ENCODE measurements at regions not wholly inside any gene's neighbourhood (a gene's known extent, or its start where the extent isn't known, plus 50 kb on each side); places are given as distances from the start of the nearest gene placed in this dataset.

- no peak for ATAC-seq
- no peak overlapping the region for H2AFZ ChIP-seq (ENCODE audit: control insufficient read depth, low read depth, low read length)
- no peaks in the 10 kb centered on the region for H3K79me2 ChIP-seq (ENCODE audit: control insufficient read depth, insufficient read depth, low read length)
- H3K4me1 ChIP-seq (ENCODE audit: control insufficient read depth, insufficient read depth, low read length) = no peaks in the 10 kb centered on the region
- no peaks in the 10 kb centered on the region for H3K36me3 ChIP-seq (ENCODE audit: control insufficient read depth in 2 of 2, insufficient read depth in 2 of 2, low read length in 1 of 2)
- H4K20me1 ChIP-seq (ENCODE audit: control insufficient read depth, insufficient read depth) = no peaks in the 10 kb centered on the region
- H3K27ac ChIP-seq (ENCODE audit: control insufficient read depth, insufficient read depth) = no peak overlapping the region
- H3K4me3 ChIP-seq = no peak overlapping the region
- no peaks in the 10 kb centered on the region for H3K9me3 ChIP-seq (replicated peaks; ENCODE audit: control insufficient read depth, insufficient read depth, low read length)
- RAD21 ChIA-PET (ENCODE audit: unreplicated experiment) = no interaction called here
- no peak for DNase-seq (ENCODE audit: low read depth, low spot score)
- H3K27me3 ChIP-seq (replicated peaks in 1 of 2; ENCODE audit: control insufficient read depth in 2 of 2, insufficient read depth in 2 of 2, low read length in 1 of 2) = no peaks in the 10 kb centered on the region
- H3K9ac ChIP-seq (ENCODE audit: control insufficient read depth, insufficient read depth, low read length) = no peak overlapping the region
- no peak overlapping the region for H3K4me2 ChIP-seq (ENCODE audit: control insufficient read depth, insufficient read depth)
- TF ChIP-seq STAT1 (conservative IDR thresholded peaks at IDR 0.05) (no peak), IRF5 (IDR thresholded peaks at IDR 0.05; ENCODE audit: borderline replicate concordance) (no peak), MLLT1 (IDR thresholded peaks at IDR 0.05) (no peak), EZH2 (IDR thresholded peaks at IDR 0.05; ENCODE audit: borderline replicate concordance, control insufficient read depth, low read depth, low read length) (no peak), CHD4 (IDR thresholded peaks at IDR 0.05) (no peak), GATAD2B (conservative IDR thresholded peaks at IDR 0.05; ENCODE audit: low read depth) (no peak), FOXK2 (IDR thresholded peaks at IDR 0.05) (no peak), E2F8 (IDR thresholded peaks at IDR 0.05; ENCODE audit: low read depth, partially characterized antibody) (no peak), EGR1 (IDR thresholded peaks at IDR 0.05; ENCODE audit: borderline replicate concordance in 1 of 2, low read depth in 2 of 2, low read length in 2 of 2) (no peak), SUZ12 (IDR thresholded peaks at IDR 0.05; ENCODE audit: unreplicated experiment) (no peak), FOS (IDR thresholded peaks at IDR 0.05; ENCODE audit: borderline replicate concordance, extremely low read depth, insufficient read length) (no peak), CBFB (IDR thresholded peaks at IDR 0.05; ENCODE audit: low read depth) (no peak), NR2C1 (IDR thresholded peaks at IDR 0.05) (no peak), SIX5 (IDR thresholded peaks at IDR 0.05; ENCODE audit: low read depth, low read length, severe bottlenecking) (no peak), NFIC (IDR thresholded peaks at IDR 0.05; ENCODE audit: low read depth, low read length) (no peak)
- BruUV-seq (replicated peaks) = no TSS peak
- POLR2A ChIA-PET = no interaction called here
- WGBS (ENCODE audit: insufficient coverage, insufficient replicate concordance, low lambda C conversion rate, missing lambda C conversion rate) = 0% methylated on average over 2 of the region's 2 CpGs
- CTCF ChIA-PET = no interaction called here
- SMC1A ChIA-PET (ENCODE audit: uncharacterized antibody, unreplicated experiment) = no interaction called here
- intact Hi-C loops (cut with micrococcal nuclease; ENCODE audit: unreplicated experiment) = no loop called here
- FAIRE-seq = no peak
- in situ Hi-C loops (cut with MboI) = no loop called here
Observed at GRCh38 chr13:61768175-61768574, 352.5 kb upstream of the PCDH20 start.
